K562 (cell line): ENCODE measurements at regions not wholly inside any gene's neighbourhood (a gene's known extent, or its start where the extent isn't known, plus 50 kb on each side); places are given as distances from the start of the nearest gene placed in this dataset.

Experiments used
- CEBPB ChIP-seq: fragments of 450-650 bp; IDR thresholded peaks from 2 replicates; pipeline ENCODE4 v1.6.1; 2016; ENCODE audit warnings: missing genetic modification characterization, missing compliant biosample characterization
- CEBPG ChIP-seq, 3 experiments: fragments of 200-800 bp in 1 of 3; sonication (Bioruptor generic) in 1 of 3; sonication (generic) in 1 of 3; formaldehyde crosslinking in 1 of 3; IDR thresholded peaks in 2 of 3; conservative IDR thresholded peaks in 1 of 3; 2 replicates each; pipeline versions ENCODE4 v1.6.1 to v1.8.0; 2016 to 2022; ENCODE audit warnings: missing compliant biosample characterization in 2 of 3, missing genetic modification characterization in 2 of 3, mild to moderate bottlenecking in 1 of 3, missing genetic modification reagents in 1 of 3
- CEBPZ ChIP-seq: fragments of 150-350 bp; IDR thresholded peaks from 2 replicates; pipeline ENCODE4 v1.6.1; 2014; ENCODE audit warnings: low read depth, mild to moderate bottlenecking, low read length, borderline replicate concordance
- CHD2 ChIP-seq: IDR thresholded peaks from 2 replicates; pipeline ENCODE4 v1.6.1; 2011; ENCODE audit warnings: low read depth, low read length
- DDX20 ChIP-seq: fragments of 450-650 bp; IDR thresholded peaks from 2 replicates; pipeline ENCODE4 v1.6.1; 2016; ENCODE audit warnings: missing genetic modification characterization, low read depth, mild to moderate bottlenecking, missing compliant biosample characterization, moderate library complexity
- E2F8 ChIP-seq: fragments of 450-650 bp; IDR thresholded peaks from 2 replicates; pipeline ENCODE4 v1.7.1; 2018; ENCODE audit warnings: mild to moderate bottlenecking, low read depth; ENCODE audit not compliant: partially characterized antibody
- PHF20 ChIP-seq: fragments of 450-650 bp; IDR thresholded peaks from 2 replicates; pipeline ENCODE4 v1.6.1; 2018; ENCODE audit not compliant: partially characterized antibody
- POLR3A ChIP-seq: IDR thresholded peaks from 2 replicates; pipeline ENCODE4 v1.6.1; 2011; ENCODE audit warnings: borderline replicate concordance, mild to moderate bottlenecking, moderate library complexity; ENCODE audit not compliant: insufficient read length, insufficient read depth; ENCODE audit errors: extremely low read depth
- PTRF ChIP-seq: fragments of 450-650 bp; IDR thresholded peaks from 2 replicates; pipeline ENCODE4 v1.6.1; 2016; ENCODE audit warnings: mild to moderate bottlenecking, missing genetic modification characterization, missing compliant biosample characterization
- RBM39 ChIP-seq: fragments of 200-400 bp; formaldehyde crosslinking; optimal IDR thresholded peaks from 2 replicates; pipeline ENCODE3; 2018; ENCODE audit warnings: low read depth, low read length
- SAFB ChIP-seq: fragments of 200-400 bp; formaldehyde crosslinking; IDR thresholded peaks from 2 replicates; pipeline ENCODE4 v1.6.1; 2017; ENCODE audit warnings: low read depth, low read length, borderline replicate concordance
- SIX5 ChIP-seq, 2 experiments: IDR thresholded peaks; 2 replicates each; pipeline ENCODE4 v1.6.1; 2011; ENCODE audit warnings: low read length in 2 of 2, borderline replicate concordance in 1 of 2, low read depth in 1 of 2, mild to moderate bottlenecking in 1 of 2, moderate library complexity in 1 of 2; ENCODE audit not compliant: insufficient read depth in 1 of 2
- SRSF7 ChIP-seq: fragments of 200-400 bp; formaldehyde crosslinking; optimal IDR thresholded peaks from 2 replicates; pipeline ENCODE3; 2017; ENCODE audit warnings: mild to moderate bottlenecking, low read depth, low read length
- TRIM28 ChIP-seq: fragments of 450-650 bp; IDR thresholded peaks from 2 replicates; pipeline ENCODE4 v1.6.1; 2017
- ZBTB2 ChIP-seq: fragments of 450-650 bp; IDR thresholded peaks from 2 replicates; pipeline ENCODE4 v1.6.1; 2016; ENCODE audit warnings: antibody characterized with exemption
- ZNF324 ChIP-seq: fragments of 250-450 bp; sonication (Bioruptor Pico); IDR thresholded peaks from 2 replicates; pipeline ENCODE4 v1.4.0; 2020; ENCODE audit warnings: mild to moderate bottlenecking
- ZNF695 ChIP-seq: fragments of 450-650 bp; formaldehyde crosslinking; IDR thresholded peaks from 2 replicates; pipeline ENCODE4 v1.4.0; 2020; ENCODE audit warnings: mild to moderate bottlenecking, moderate library complexity
- ZNF76 ChIP-seq: fragments of 250-450 bp; sonication (Bioruptor Pico); IDR thresholded peaks from 2 replicates; pipeline ENCODE4 v1.4.0; 2020; ENCODE audit warnings: mild to moderate bottlenecking, moderate library complexity, borderline replicate concordance

GRCh38 chr10:78925800-78926319 lies 142.9 kb upstream of the ZMIZ1 start (continued):
- TF ChIP-seq ZBTB2 (no peak), CEBPZ (no peak), SIX5 (IDR thresholded peaks at IDR 0.05; ENCODE audit: borderline replicate concordance in 1 of 2, insufficient read depth in 1 of 2, low read depth in 1 of 2, low read length in 2 of 2) (no peak), SAFB (no peak), PHF20 (no peak), DDX20 (tag) (no peak), RBM39 (no peak), ZNF695 (CRISPR knock-in tag) (no peak), CEBPB (tag) (peak; percentile 90), PTRF (tag) (no peak), POLR3A (no peak), ZNF324 (no peak), CHD2 (no peak), TRIM28 (no peak), E2F8 (no peak), CEBPG (CRISPR knock-in tag; IDR thresholded peaks at IDR 0.05) (no peak), CEBPG (tag; conservative IDR thresholded peaks at IDR 0.05 in 1 of 2, IDR thresholded peaks at IDR 0.05 in 1 of 2) (peak; percentile 84 to 87), SRSF7 (no peak), ZNF76 (CRISPR knock-in tag) (no peak)
